GM12864 (cell line): ENCODE measurements at regions not wholly inside any gene's neighbourhood (a gene's known extent, or its start where the extent isn't known, plus 50 kb on each side); places are given as distances from the start of the nearest gene placed in this dataset.

Experiments
- DNase-seq: peaks from one replicate; pipeline ENCODE4 v3.0.0-alpha.2; 2011; ENCODE audit warnings: low read depth
- H3K4me3 ChIP-seq: 2 replicates; pipeline ENCODE4 v1.5.1; 2011; ENCODE audit warnings: mild to moderate bottlenecking, low read depth, low read length, control low read depth
- CTCF ChIP-seq: IDR thresholded peaks from 2 replicates; pipeline ENCODE4 v1.5.1; 2011; ENCODE audit warnings: low read depth, mild to moderate bottlenecking, moderate library complexity, low read length, control low read depth, inconsistent platforms; ENCODE audit errors: missing control alignments

- no peak overlapping the region for H3K4me3 ChIP-seq
- DNase-seq, result no peak
- TF ChIP-seq CTCF, result no peak
Measured at GRCh38 chr1:165999826-166000225, 167.0 kb downstream of the FAM78B start.

GRCh38 chr1:166007176-166007575, 159.6 kb downstream of the FAM78B start:
- no peak for TF ChIP-seq CTCF
- DNase-seq, result no peak

GRCh38 chr1:166013232-166013631, 153.6 kb downstream of the FAM78B start:
- TF ChIP-seq CTCF, result no peak
- no peak for DNase-seq
- no peak overlapping the region for H3K4me3 ChIP-seq

More at GRCh38 chr1:166007176-166007575, 159.6 kb downstream of the FAM78B start:
- H3K4me3 ChIP-seq, result no peak overlapping the region

GRCh38 chr1:166017395-166017794, 149.4 kb downstream of the FAM78B start:
- peak; percentile 53 for TF ChIP-seq CTCF
- DNase-seq, result no peak
- no peak overlapping the region for H3K4me3 ChIP-seq
